IMR-90 (cell line): ENCODE measurements at regions not wholly inside any gene's neighbourhood (a gene's known extent, or its start where the extent isn't known, plus 50 kb on each side); places are given as distances from the start of the nearest gene placed in this dataset.

Source experiments
- BHLHE40 ChIP-seq: fragments of 150-350 bp; IDR thresholded peaks from 2 replicates; pipeline ENCODE4 v1.6.1; 2016; ENCODE audit warnings: mild to moderate bottlenecking, low read depth, low read length
- CEBPB ChIP-seq: IDR thresholded peaks from 2 replicates; pipeline ENCODE4 v1.6.1; 2012; ENCODE audit warnings: low read depth, low read length, improper control_type of control experiment
- ELK1 ChIP-seq: fragments of 150-350 bp; IDR thresholded peaks from 2 replicates; pipeline ENCODE4 v1.6.1; 2016; ENCODE audit warnings: low read depth, mild to moderate bottlenecking, low read length, moderate library complexity, borderline replicate concordance
- MAFK ChIP-seq: IDR thresholded peaks from 2 replicates; pipeline ENCODE4 v1.6.1; 2012; ENCODE audit warnings: low read depth, low read length, improper control_type of control experiment
- MAZ ChIP-seq: IDR thresholded peaks from 2 replicates; pipeline ENCODE4 v1.6.1; 2012; ENCODE audit warnings: low read depth, mild to moderate bottlenecking, low read length, improper control_type of control experiment, moderate library complexity, borderline replicate concordance
- MXI1 ChIP-seq: IDR thresholded peaks from 2 replicates; pipeline ENCODE4 v1.6.1; 2012; ENCODE audit warnings: low read depth, mild to moderate bottlenecking, low read length, moderate library complexity, borderline replicate concordance
- NFE2L2 ChIP-seq: fragments of 150-350 bp; IDR thresholded peaks from 2 replicates; pipeline ENCODE4 v1.6.1; 2016; ENCODE audit warnings: low read depth, mild to moderate bottlenecking, low read length
- POLR2A ChIP-seq: IDR thresholded peaks from 2 replicates; pipeline ENCODE4 v1.6.1; 2012; ENCODE audit warnings: mild to moderate bottlenecking, low read depth, low read length
- RAD21 ChIP-seq: IDR thresholded peaks from 2 replicates; pipeline ENCODE4 v1.6.1; 2012; ENCODE audit warnings: low read length, improper control_type of control experiment
- RFX5 ChIP-seq: IDR thresholded peaks from 2 replicates; pipeline ENCODE4 v1.8.0; 2012; ENCODE audit warnings: low read depth, mild to moderate bottlenecking, low read length, moderate library complexity
- SMC3 ChIP-seq: fragments of 150-350 bp; IDR thresholded peaks from 2 replicates; pipeline ENCODE4 v1.6.1; 2016; ENCODE audit warnings: low read depth, mild to moderate bottlenecking, antibody characterized with exemption, low read length, moderate library complexity
- USF2 ChIP-seq: fragments of 150-350 bp; IDR thresholded peaks from 2 replicates; pipeline ENCODE4 v1.6.1; 2017; ENCODE audit warnings: mild to moderate bottlenecking, antibody characterized with exemption, low read length, low read depth
- TF ChIP-seq, protein P1 (sequence below): conservative IDR thresholded peaks from 2 replicates; pipeline ENCODE4 v1.5.1; 2012; ENCODE audit warnings: mild to moderate bottlenecking, low read depth, low read length, improper control_type of control experiment

DNA sequence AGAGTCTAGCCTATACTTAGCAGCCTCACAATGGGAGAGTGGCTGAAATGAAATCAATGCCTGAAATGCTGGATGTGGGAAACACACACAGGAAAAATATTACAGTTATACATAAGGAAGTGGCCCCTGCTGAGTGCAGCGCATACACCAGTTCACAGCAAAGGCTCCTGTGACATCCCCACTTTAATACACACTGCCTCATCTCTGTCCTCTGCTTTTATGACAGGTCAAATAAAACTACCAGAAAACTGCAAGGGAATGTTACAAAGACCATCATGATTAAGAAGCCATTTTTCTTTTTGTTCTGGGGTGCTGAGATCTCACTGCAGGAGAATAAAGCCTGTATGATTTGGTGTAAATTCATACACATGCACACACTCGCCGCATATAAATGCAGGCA lies 214.3 kb downstream of the ARRDC4 start:
- no peak for TF ChIP-seq CEBPB
- TF ChIP-seq SMC3 = no peak
- TF ChIP-seq, protein P1, sequence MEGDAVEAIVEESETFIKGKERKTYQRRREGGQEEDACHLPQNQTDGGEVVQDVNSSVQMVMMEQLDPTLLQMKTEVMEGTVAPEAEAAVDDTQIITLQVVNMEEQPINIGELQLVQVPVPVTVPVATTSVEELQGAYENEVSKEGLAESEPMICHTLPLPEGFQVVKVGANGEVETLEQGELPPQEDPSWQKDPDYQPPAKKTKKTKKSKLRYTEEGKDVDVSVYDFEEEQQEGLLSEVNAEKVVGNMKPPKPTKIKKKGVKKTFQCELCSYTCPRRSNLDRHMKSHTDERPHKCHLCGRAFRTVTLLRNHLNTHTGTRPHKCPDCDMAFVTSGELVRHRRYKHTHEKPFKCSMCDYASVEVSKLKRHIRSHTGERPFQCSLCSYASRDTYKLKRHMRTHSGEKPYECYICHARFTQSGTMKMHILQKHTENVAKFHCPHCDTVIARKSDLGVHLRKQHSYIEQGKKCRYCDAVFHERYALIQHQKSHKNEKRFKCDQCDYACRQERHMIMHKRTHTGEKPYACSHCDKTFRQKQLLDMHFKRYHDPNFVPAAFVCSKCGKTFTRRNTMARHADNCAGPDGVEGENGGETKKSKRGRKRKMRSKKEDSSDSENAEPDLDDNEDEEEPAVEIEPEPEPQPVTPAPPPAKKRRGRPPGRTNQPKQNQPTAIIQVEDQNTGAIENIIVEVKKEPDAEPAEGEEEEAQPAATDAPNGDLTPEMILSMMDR = no peak
- TF ChIP-seq RFX5 = no peak
- TF ChIP-seq POLR2A = no peak
- no peak for TF ChIP-seq MAZ
- TF ChIP-seq MAFK = no peak
- no peak for TF ChIP-seq BHLHE40
- no peak for TF ChIP-seq ELK1
- no peak for TF ChIP-seq RAD21
- TF ChIP-seq NFE2L2 = no peak
- TF ChIP-seq USF2 = no peak
- no peak for TF ChIP-seq MXI1
